Neural cell (in vitro differentiated cells): ENCODE measurements at regions not wholly inside any gene's neighbourhood (a gene's known extent, or its start where the extent isn't known, plus 50 kb on each side); places are given as distances from the start of the nearest gene placed in this dataset.

Experiments
- H2AFZ ChIP-seq: fragments of 200-600, 300-800 bp; sonication (generic), shearing (Covaris generic); 2 replicates; pipeline ENCODE4 v1.6.0; 2014; ENCODE audit warnings: low read depth, mild to moderate bottlenecking, antibody characterized with exemption, low read length, moderate library complexity
- H3F3A ChIP-seq: fragments of 200-600 bp; shearing (Covaris generic); 2 replicates; pipeline ENCODE4 v1.6.1; 2016; ENCODE audit warnings: mild to moderate bottlenecking, moderate library complexity, mixed read lengths, antibody characterized with exemption, low read length; ENCODE audit not compliant: insufficient read depth, poor library complexity, severe bottlenecking
- H3K27ac ChIP-seq: fragments of 200-600, 300-800 bp; sonication (generic), shearing (Covaris generic); 2 replicates; pipeline ENCODE4 v1.5.1; 2014; ENCODE audit warnings: mild to moderate bottlenecking, low read length, moderate library complexity
- H3K27me3 ChIP-seq: fragments of 300-800, 200-600 bp; sonication (generic), shearing (Covaris generic); 2 replicates; pipeline ENCODE4 v1.6.0; 2014; ENCODE audit warnings: mild to moderate bottlenecking, low read depth, low read length, moderate library complexity; ENCODE audit not compliant: insufficient read depth
- H3K36me3 ChIP-seq: fragments of 300-800, 200-600 bp; sonication (generic), shearing (Covaris generic); 2 replicates; pipeline ENCODE4 v1.5.1; 2014; ENCODE audit warnings: mild to moderate bottlenecking, antibody characterized with exemption, low read length, moderate library complexity; ENCODE audit not compliant: insufficient read depth
- H3K4me2 ChIP-seq: fragments of 300-800, 200-600 bp; sonication (generic), shearing (Covaris generic); 2 replicates; pipeline ENCODE4 v1.6.0; 2014; ENCODE audit warnings: mild to moderate bottlenecking, low read length
- H3K4me3 ChIP-seq: fragments of 300-800, 200-600 bp; sonication (generic), shearing (Covaris generic); 2 replicates; pipeline ENCODE4 v1.5.1; 2014; ENCODE audit warnings: mild to moderate bottlenecking, low read length, moderate library complexity
- H3K79me2 ChIP-seq: fragments of 200-600 bp; shearing (Covaris generic); replicated peaks from 2 replicates; pipeline ENCODE4 v1.6.0; 2014; ENCODE audit warnings: mild to moderate bottlenecking, low read length, moderate library complexity; ENCODE audit not compliant: insufficient read depth
- H3K9ac ChIP-seq: fragments of 300-800, 200-600 bp; sonication (generic), shearing (Covaris generic); 2 replicates; pipeline ENCODE4 v1.6.1; 2016; ENCODE audit warnings: mild to moderate bottlenecking, low read length, mixed read lengths
- H3K9me2 ChIP-seq: fragments of 200-600 bp; shearing (Covaris generic); 2 replicates; pipeline ENCODE4 v1.6.1; 2016; ENCODE audit warnings: mild to moderate bottlenecking, low read length, mixed read lengths; ENCODE audit not compliant: insufficient read depth
- H3K9me3 ChIP-seq: fragments of 200-600, 300-800 bp; sonication (generic), shearing (Covaris generic); 2 replicates; pipeline ENCODE4 v1.6.1; 2016; ENCODE audit warnings: mild to moderate bottlenecking, mixed run types, low read length, moderate library complexity, mixed read lengths
- H4K20me1 ChIP-seq: fragments of 200-600 bp; shearing (Covaris generic); 2 replicates; pipeline ENCODE4 v1.6.1; 2016; ENCODE audit warnings: mild to moderate bottlenecking, mixed run types; ENCODE audit not compliant: insufficient read depth
- CTCF ChIP-seq: fragments of 450-650 bp; IDR thresholded peaks from 2 replicates; pipeline ENCODE4 v1.5.1; 2014; ENCODE audit warnings: antibody characterized with exemption, mild to moderate bottlenecking, moderate library complexity; ENCODE audit not compliant: poor library complexity, severe bottlenecking
- EP300 ChIP-seq: fragments of 450-650 bp; conservative IDR thresholded peaks from 2 replicates; pipeline ENCODE4 v1.6.1; 2014; ENCODE audit warnings: antibody characterized with exemption, mild to moderate bottlenecking, moderate library complexity; ENCODE audit not compliant: poor library complexity, severe bottlenecking
- EZH2 ChIP-seq: fragments of 200-600, 300-800 bp; shearing (Covaris generic), sonication (generic); IDR thresholded peaks from 2 replicates; pipeline ENCODE4 v1.6.1; 2014; ENCODE audit warnings: antibody characterized with exemption, low read length, borderline replicate concordance, mild to moderate bottlenecking; ENCODE audit not compliant: insufficient read depth, poor library complexity, severe bottlenecking
- MXI1 ChIP-seq: fragments of 450-650 bp; conservative IDR thresholded peaks from 2 replicates; pipeline ENCODE4 v1.6.1; 2014; ENCODE audit warnings: antibody characterized with exemption, mild to moderate bottlenecking; ENCODE audit not compliant: poor library complexity, severe bottlenecking
- POLR2AphosphoS5 ChIP-seq: IDR thresholded peaks from 2 replicates; pipeline ENCODE4 v1.6.1; 2012
- RAD21 ChIP-seq: fragments of 450-650 bp; conservative IDR thresholded peaks from 2 replicates; pipeline ENCODE4 v1.6.1; 2014; ENCODE audit warnings: antibody characterized with exemption, mild to moderate bottlenecking, moderate library complexity
- REST ChIP-seq: IDR thresholded peaks from 2 replicates; pipeline ENCODE4 v1.6.1; 2012; ENCODE audit warnings: borderline replicate concordance
- SMC3 ChIP-seq: fragments of 450-650 bp; conservative IDR thresholded peaks from 2 replicates; pipeline ENCODE4 v1.6.1; 2014; ENCODE audit warnings: antibody characterized with exemption, mild to moderate bottlenecking, moderate library complexity; ENCODE audit not compliant: poor library complexity
- TAF1 ChIP-seq: IDR thresholded peaks from 2 replicates; pipeline ENCODE4 v1.6.1; 2012; ENCODE audit warnings: low read depth

DNA sequence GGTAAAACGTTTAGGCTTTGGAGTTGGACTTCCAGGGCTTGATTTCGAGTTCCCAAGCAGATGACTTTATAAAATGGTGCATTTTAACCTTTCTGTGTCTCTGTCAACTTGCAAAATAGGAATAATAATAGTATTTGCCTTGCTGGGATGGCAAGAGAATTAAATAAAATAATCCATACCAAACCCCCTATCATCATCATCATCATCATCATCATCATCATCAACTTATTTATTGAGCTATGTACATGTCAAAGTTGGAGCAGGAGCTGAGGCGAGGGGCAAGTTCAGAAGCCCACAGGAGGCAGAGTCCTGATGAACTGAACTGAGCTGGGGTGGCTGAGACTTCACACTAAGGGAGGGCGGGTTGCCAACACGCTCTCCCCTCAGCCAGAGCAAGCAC, 51.7 kb upstream of the KCNMA1 start:
- no peaks in the 10 kb centered on the region for H3K9me3 ChIP-seq
- no peaks in the 10 kb centered on the region for H3F3A ChIP-seq
- H3K27me3 ChIP-seq = no peaks in the 10 kb centered on the region
- H3K27ac ChIP-seq = no peak overlapping the region
- no peak overlapping the region for H2AFZ ChIP-seq
- no peaks in the 10 kb centered on the region for H3K79me2 ChIP-seq
- no peaks in the 10 kb centered on the region for H3K9me2 ChIP-seq
- H3K4me2 ChIP-seq = no peak overlapping the region
- no peaks in the 10 kb centered on the region for H4K20me1 ChIP-seq
- no peak overlapping the region for H3K4me3 ChIP-seq
- no peak for TF ChIP-seq EZH2
- TF ChIP-seq EP300 = no peak
- no peak for TF ChIP-seq MXI1
- no peak for TF ChIP-seq REST
- no peak for TF ChIP-seq SMC3
- TF ChIP-seq POLR2AphosphoS5 = no peak
- TF ChIP-seq TAF1 = no peak
- TF ChIP-seq RAD21 = no peak
- TF ChIP-seq CTCF = no peak
- H3K36me3 ChIP-seq = no peaks in the 10 kb centered on the region
- no peak overlapping the region for H3K9ac ChIP-seq

DNA sequence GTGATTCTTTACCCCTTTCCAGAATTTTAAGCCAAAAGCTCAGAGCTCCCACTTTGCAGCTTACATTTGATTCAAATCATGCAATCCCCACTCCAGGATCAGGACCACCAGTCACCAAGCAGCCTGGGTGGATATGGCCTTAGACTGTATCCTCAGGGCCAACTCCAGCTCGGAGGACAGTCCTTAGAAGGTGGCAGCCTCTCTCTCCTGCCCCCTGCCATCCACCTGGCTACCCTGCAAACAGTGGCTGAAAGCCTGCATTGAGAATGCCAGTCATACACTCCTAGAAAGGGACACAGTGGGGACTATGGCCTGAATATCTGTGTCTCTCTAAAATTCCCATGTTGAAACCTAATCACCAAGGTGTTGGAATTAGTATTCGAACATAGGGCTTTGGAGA, 50.0 kb upstream of the KCNMA1 start:
- H3K9me3 ChIP-seq = no peaks in the 10 kb centered on the region

More for the DNA sequence above, 50.0 kb upstream of the KCNMA1 start:
- no peak overlapping the region for H3K4me3 ChIP-seq
- no peaks in the 10 kb centered on the region for H4K20me1 ChIP-seq
- no peaks in the 10 kb centered on the region for H3K36me3 ChIP-seq
- no peaks in the 10 kb centered on the region for H3K27me3 ChIP-seq
- no peaks in the 10 kb centered on the region for H3K79me2 ChIP-seq
- no peak for TF ChIP-seq MXI1
- TF ChIP-seq TAF1 = no peak
- TF ChIP-seq SMC3 = no peak
- TF ChIP-seq POLR2AphosphoS5 = no peak
- no peaks in the 10 kb centered on the region for H3K9me2 ChIP-seq
- no peaks in the 10 kb centered on the region for H3F3A ChIP-seq
- no peak overlapping the region for H3K4me2 ChIP-seq
- H3K27ac ChIP-seq = no peak overlapping the region
- no peak overlapping the region for H2AFZ ChIP-seq
- no peak overlapping the region for H3K9ac ChIP-seq
